Keratinocyte (primary cell): ENCODE measurements at regions not wholly inside any gene's neighbourhood (a gene's known extent, or its start where the extent isn't known, plus 50 kb on each side); places are given as distances from the start of the nearest gene placed in this dataset.

Experiments used
- DNase-seq: peaks from one replicate; pipeline ENCODE4 v3.0.0-alpha.2; 2011; ENCODE audit warnings: low read depth, missing footprints, low spot score
- FAIRE-seq: peaks from 2 replicates; lab custom pipeline; 2011; peaks lifted over from hg19 to GRCh38; lab: Jason Lieb, UNC
- H2AFZ ChIP-seq: 2 replicates; pipeline ENCODE4 v1.6.0; 2012; ENCODE audit warnings: low read length, control low read depth, inconsistent platforms; ENCODE audit not compliant: control insufficient read depth
- H3K27ac ChIP-seq: 2 replicates; pipeline ENCODE4 v1.5.1; 2011; ENCODE audit warnings: low read length; ENCODE audit not compliant: control insufficient read depth, insufficient read depth
- H3K27me3 ChIP-seq: 3 replicates; pipeline ENCODE4 v1.6.0; 2011; ENCODE audit warnings: low read length; ENCODE audit not compliant: control insufficient read depth, insufficient read depth; ENCODE audit errors: extremely low read depth
- H3K36me3 ChIP-seq, 2 experiments: 2 replicates in 1 of 2; 3 replicates in 1 of 2; pipeline ENCODE4 v1.5.1; 2011; ENCODE audit warnings: low read length in 2 of 2, mild to moderate bottlenecking in 1 of 2; ENCODE audit not compliant: control insufficient read depth in 2 of 2, insufficient read depth in 2 of 2; ENCODE audit errors: extremely low read depth in 1 of 2
- H3K4me1 ChIP-seq: 3 replicates; pipeline ENCODE4 v1.5.1; 2011; ENCODE audit warnings: low read length; ENCODE audit not compliant: control insufficient read depth, insufficient read depth; ENCODE audit errors: extremely low read depth
- H3K4me2 ChIP-seq: 3 replicates; pipeline ENCODE4 v1.6.0; 2011; ENCODE audit warnings: low read depth, low read length; ENCODE audit not compliant: control insufficient read depth, insufficient read depth; ENCODE audit errors: extremely low read depth
- H3K4me3 ChIP-seq, 3 experiments: fragments of 200-600 bp in 1 of 3; sonication (generic) in 1 of 3; 2 replicates in 2 of 3; 3 replicates in 1 of 3; pipeline ENCODE4 v1.5.1; 2011 to 2016; ENCODE audit warnings: low read length in 3 of 3, mild to moderate bottlenecking in 3 of 3, control low read depth in 2 of 3, inconsistent platforms in 1 of 3, low read depth in 1 of 3, mixed read lengths in 1 of 3, mixed run types in 1 of 3, moderate library complexity in 1 of 3; ENCODE audit not compliant: control insufficient read depth in 2 of 3, insufficient read depth in 2 of 3; ENCODE audit errors: extremely low read depth in 1 of 3
- H3K79me2 ChIP-seq: 2 replicates; pipeline ENCODE4 v1.6.0; 2012; ENCODE audit warnings: low read length; ENCODE audit not compliant: control insufficient read depth, insufficient read depth
- H3K9ac ChIP-seq: 3 replicates; pipeline ENCODE4 v1.6.0; 2011; ENCODE audit warnings: low read length; ENCODE audit not compliant: control insufficient read depth, insufficient read depth; ENCODE audit errors: extremely low read depth
- H3K9me1 ChIP-seq: 3 replicates; pipeline ENCODE4 v1.6.0; 2011; ENCODE audit warnings: low read length; ENCODE audit not compliant: control insufficient read depth, insufficient read depth; ENCODE audit errors: extremely low read depth
- H3K9me3 ChIP-seq: 2 replicates; pipeline ENCODE4 v1.5.1; 2012; ENCODE audit warnings: low read depth, low read length; ENCODE audit not compliant: control insufficient read depth
- H4K20me1 ChIP-seq: 3 replicates; pipeline ENCODE4 v1.6.0; 2011; ENCODE audit warnings: low read length; ENCODE audit not compliant: control insufficient read depth, insufficient read depth; ENCODE audit errors: extremely low read depth
- CTCF ChIP-seq, 3 experiments: IDR thresholded peaks in 1 of 3; conservative IDR thresholded peaks in 1 of 3; optimal IDR thresholded peaks in 1 of 3; 2 replicates in 2 of 3; 3 replicates in 1 of 3; pipeline versions ENCODE3 to v1.5.1; 2011; ENCODE audit warnings: low read length in 3 of 3, mild to moderate bottlenecking in 3 of 3, moderate library complexity in 2 of 3, control low read depth in 1 of 3, inconsistent platforms in 1 of 3; ENCODE audit not compliant: insufficient read depth in 2 of 3; ENCODE audit errors: extremely low read depth in 1 of 3
- EZH2 ChIP-seq: IDR thresholded peaks from one replicate; pipeline ENCODE4 v1.6.1; 2012; ENCODE audit warnings: inconsistent platforms, mild to moderate bottlenecking, low read length, moderate library complexity
- dilution Hi-C: fragments of 300-500 bp; cut with MboI; formaldehyde crosslinking; loops from one replicate; pipeline ENCODE4 v1.7.0; 2020; ENCODE audit warnings: low sequenced_read_pairs; ENCODE audit not compliant: extremely low pct_ligation_motif_present

- TF ChIP-seq EZH2 (no peak), CTCF (optimal IDR thresholded peaks at IDR 0.05 in 1 of 3, IDR thresholded peaks at IDR 0.05 in 1 of 3, conservative IDR thresholded peaks at IDR 0.05 in 1 of 3; ENCODE audit: extremely low read depth in 1 of 3, insufficient read depth in 2 of 3, low read length in 3 of 3) (no peak)
- no peak overlapping the region for H3K9ac ChIP-seq
These were observed 187.0 kb upstream of the FOXN3 start for GRCh38 chr14:89603938-89604480.

GRCh38 chr14:89600950-89601826, 184.2 kb upstream of the FOXN3 start:
- no peak overlapping the region for H3K4me2 ChIP-seq
- no peaks in the 10 kb centered on the region for H3K27me3 ChIP-seq
- no peaks in the 10 kb centered on the region for H3K9me1 ChIP-seq
- no peaks in the 10 kb centered on the region for H3K79me2 ChIP-seq
- H2AFZ ChIP-seq, result no peak overlapping the region
- H3K4me1 ChIP-seq, result no peaks in the 10 kb centered on the region
- H3K27ac ChIP-seq, result no peak overlapping the region
- DNase-seq, result no peak
- dilution Hi-C loops, result no loop called here
- H3K36me3 ChIP-seq, result no peaks in the 10 kb centered on the region
- FAIRE-seq, result no peak
- H3K4me3 ChIP-seq, result no peak overlapping the region
- H4K20me1 ChIP-seq, result no peaks in the 10 kb centered on the region
- no peak for TF ChIP-seq EZH2
- TF ChIP-seq CTCF (optimal IDR thresholded peaks at IDR 0.05 in 1 of 3, IDR thresholded peaks at IDR 0.05 in 1 of 3, conservative IDR thresholded peaks at IDR 0.05 in 1 of 3; ENCODE audit: extremely low read depth in 1 of 3, insufficient read depth in 2 of 3, low read length in 3 of 3), result no peak
- H3K9ac ChIP-seq, result no peak overlapping the region
- peaks cover 8% of the 10 kb centered on the region for H3K9me3 ChIP-seq

More at GRCh38 chr14:89603938-89604480, 187.0 kb upstream of the FOXN3 start:
- H4K20me1 ChIP-seq, result no peaks in the 10 kb centered on the region
- H3K27ac ChIP-seq, result no peak overlapping the region
- DNase-seq, result no peak
- H3K4me3 ChIP-seq, result no peak overlapping the region
- dilution Hi-C loops, result no loop called here
- FAIRE-seq, result no peak
- no peaks in the 10 kb centered on the region for H3K27me3 ChIP-seq
- no peak overlapping the region for H2AFZ ChIP-seq
- no peaks in the 10 kb centered on the region for H3K9me1 ChIP-seq
- H3K9me3 ChIP-seq, result peaks cover 3% of the 10 kb centered on the region
- no peaks in the 10 kb centered on the region for H3K4me1 ChIP-seq
- H3K4me2 ChIP-seq, result no peak overlapping the region
- H3K79me2 ChIP-seq, result no peaks in the 10 kb centered on the region
- no peaks in the 10 kb centered on the region for H3K36me3 ChIP-seq
